ENCODE measurements at regions not wholly inside any gene's neighbourhood (a gene's known extent, or its start where the extent isn't known, plus 50 kb on each side); places are given as distances from the start of the nearest gene placed in this dataset.
A peak's percentile ranks its signal among the peaks of the same experiment; 100 is the strongest.

- DNase-seq = peak in 1 of 3 donors; percentile 44
These were observed 104.5 kb downstream of the RBM43 start for GRCh38 chr2:151157000-151157735.

GRCh38 chr2:151156431-151156830, 105.2 kb downstream of the RBM43 start:
- DNase-seq = no peak

DNA sequence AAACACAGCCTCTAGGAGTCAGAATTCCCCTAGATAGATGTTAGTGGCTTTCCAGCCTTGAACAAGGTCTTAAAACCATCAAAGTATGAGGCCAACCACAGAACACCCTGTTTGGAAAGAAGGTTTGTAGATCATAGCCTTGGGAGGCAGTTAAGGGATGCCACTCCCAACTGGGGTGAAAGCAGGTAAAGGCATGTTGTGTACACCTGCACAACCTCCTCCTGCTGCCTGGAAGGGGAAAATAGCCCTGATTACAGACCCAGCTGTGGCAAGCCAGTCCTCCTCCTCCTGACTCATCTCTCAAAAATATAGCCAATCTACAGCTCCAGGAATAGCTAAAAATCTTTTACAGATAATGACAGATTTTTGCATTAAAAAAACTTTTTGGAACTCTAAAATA, 108.1 kb downstream of the RBM43 start:
- DNase-seq = no peak

DNA sequence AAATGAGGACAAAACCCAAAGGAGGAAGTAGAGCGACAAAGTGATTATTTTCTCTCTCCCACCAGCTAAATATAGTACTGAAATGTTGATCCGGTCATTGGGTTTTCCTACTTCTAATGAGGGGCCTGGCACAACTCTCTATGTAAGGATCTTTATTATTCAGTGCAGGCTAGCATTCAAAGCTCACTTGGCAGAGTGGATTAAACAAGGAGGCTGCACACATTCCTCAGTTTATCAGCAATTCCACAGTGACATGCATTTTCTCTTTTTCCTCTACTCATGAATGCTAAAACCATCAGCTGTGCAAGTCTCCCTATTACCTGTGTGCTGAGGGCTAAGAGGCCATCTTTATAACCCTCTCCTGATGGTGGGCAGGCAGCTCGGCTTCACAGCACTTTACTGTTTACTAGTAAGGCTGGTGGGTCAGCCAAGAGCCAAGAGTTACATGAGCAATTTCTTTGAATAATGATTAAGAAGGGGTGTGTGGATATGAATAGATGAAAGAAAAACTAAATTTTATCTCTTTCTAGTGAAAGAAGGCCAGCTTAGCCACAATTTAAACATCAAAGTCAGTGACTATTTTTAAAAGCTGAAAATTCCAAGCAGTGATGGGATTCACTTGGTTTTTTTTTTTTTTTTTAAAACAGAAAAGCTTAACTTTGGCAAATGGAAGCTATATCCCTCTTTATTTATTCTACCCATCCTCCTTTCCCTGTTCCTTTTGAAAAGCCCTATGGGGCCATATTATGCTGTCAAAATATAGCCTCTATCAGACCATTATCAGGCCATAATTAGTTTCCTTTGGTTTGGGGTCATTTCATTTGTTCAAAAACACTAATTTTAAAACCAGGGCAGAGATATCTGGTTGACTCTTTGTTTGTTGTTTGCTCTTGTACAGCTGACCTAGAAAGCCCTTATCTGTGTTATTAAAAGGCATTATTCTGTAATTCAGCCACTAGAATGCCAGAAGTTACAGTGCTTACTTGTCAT, 111.0 kb downstream of the RBM43 start:
- no peak for DNase-seq

DNA sequence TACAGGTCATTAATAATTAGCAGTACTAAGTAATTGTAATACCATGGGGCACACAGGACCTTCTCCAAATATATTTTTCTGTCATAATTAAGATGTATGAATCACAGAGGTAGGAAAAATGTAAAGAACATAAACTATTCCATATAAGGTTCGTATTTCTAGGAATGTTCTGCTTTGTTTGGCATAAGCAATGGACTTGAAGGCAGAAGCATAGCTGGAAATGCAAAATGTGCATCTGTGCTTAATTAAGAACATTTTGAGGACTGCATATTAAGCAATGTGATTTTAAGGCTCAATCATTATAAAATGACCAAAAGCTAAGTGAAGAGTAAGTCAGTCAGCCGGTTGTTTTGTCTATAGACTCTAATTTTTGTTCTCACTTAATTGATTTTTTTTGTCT, 123.2 kb downstream of the RBM43 start:
- peak in 2 of 3 donors; percentile 45 to 58 for DNase-seq

DNA sequence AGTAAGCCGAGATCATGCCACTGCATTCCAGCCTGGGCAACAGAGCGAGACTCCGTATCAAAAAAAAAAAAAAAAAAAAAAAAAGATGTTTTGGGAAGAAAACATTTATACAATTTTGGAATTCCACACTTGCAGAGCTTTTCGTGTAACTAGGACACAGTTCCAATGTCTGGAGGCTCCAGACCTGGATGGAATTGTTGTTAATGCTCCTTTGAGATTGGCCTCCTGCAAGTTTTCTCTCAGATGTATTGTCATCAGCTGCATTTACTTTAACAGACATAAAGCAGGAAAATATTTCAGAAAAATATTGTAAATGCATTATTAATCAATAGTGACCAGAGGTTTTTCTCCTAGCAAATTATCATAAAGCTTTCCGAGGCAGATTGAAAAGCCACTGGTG, 124.1 kb downstream of the RBM43 start:
- peak in 1 of 3 donors; percentile 40 for DNase-seq

DNA sequence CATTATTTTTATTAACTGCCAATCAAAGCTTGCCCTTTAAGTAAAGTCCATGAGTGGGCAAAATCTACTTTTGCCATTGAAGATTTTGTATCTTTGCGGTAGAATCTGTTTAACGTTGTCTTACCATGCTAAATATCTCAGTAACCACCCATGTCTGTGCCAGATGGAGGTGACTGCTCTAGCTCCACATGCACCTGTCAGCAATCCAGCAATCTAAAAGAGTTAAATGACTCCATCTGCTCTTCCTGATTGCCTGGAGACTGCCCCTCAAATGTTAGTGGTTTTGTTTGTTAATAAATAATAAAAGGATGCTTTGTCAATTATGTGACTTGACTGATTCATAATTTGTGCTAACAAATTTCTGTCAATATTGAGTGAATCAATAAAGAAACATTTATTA, 141.7 kb downstream of the RBM43 start:
- DNase-seq = no peak

GRCh38 chr2:151119374-151119773, 142.3 kb downstream of the RBM43 start:
- DNase-seq = no peak

DNA sequence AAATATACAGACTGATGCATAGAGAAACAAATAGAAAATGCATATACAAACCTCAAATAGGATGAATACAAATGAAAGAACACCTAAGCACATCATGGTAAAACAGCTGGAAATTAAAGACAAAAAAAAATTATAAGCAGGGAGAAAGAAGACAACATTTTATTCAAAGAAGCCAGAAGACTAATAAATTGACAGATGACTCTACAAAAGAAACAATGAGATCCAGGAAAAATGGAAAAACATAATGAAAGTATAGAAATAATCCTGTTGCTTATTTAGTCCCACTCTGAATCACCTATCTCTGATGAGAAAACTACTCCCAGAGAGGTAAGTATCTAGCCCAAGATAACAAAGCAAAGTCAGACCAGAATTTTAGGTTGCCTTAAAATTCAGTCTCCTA, 143.4 kb downstream of the RBM43 start:
- no peak for DNase-seq

DNA sequence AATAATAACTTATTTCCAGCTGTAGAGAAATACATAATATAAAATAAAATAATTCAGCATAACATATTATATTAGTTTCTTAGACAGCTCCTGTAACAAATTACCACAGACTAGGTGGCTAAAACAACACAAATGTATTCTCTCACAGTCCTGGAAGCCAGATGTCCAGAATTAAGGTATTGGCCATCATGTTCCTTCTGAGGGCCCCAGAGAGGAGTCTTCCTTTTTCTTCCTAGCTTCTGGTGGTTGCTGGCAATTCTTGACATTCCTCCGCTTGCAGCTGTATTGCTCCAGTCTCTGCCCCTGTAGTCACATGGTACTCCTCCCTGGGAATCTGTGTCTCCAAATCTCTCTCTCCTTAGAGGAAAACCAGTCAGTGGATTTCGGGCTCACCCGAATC, 146.8 kb downstream of the RBM43 start:
- peak in 2 of 3 donors; percentile 41 to 61 for DNase-seq

GRCh38 chr2:151113318-151113717, 148.3 kb downstream of the RBM43 start:
- DNase-seq = no peak

- peak in 1 of 3 donors; percentile 30 for DNase-seq
These were observed 149.9 kb downstream of the RBM43 start for GRCh38 chr2:151111599-151112278.

DNA sequence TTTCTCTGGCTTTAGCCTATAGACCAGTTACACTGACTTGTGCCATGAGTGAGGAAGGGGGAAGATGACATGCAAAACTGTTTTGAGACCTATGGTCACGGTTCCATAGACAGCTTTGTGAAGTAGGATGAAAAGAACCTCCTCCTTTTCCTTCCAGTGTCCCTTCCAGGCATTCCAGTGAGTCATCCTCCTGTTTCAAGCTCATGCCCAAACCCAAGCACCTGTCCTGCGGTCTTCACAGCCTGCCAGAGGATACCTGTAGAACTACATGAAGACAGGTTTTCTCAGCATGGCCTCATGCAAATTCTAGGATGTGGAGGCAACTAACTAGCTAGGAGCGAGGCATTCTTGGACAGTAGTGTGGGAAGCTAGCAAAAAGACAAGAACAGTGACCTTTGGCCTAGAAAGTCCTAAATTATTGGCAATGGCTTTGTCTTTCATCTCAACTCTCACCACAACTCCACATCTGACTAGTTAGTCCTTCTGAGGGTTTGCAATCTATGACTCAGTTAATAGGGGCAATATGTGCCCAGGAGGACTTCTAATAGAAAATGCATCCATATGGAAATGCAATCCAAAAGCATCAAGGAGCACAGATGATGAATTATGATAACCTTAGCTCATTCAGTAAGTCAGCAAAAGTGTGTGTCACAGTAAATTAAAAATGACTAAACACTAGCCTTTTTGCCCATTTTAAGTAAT, 154.7 kb downstream of the RBM43 start:
- DNase-seq = no peak

DNA sequence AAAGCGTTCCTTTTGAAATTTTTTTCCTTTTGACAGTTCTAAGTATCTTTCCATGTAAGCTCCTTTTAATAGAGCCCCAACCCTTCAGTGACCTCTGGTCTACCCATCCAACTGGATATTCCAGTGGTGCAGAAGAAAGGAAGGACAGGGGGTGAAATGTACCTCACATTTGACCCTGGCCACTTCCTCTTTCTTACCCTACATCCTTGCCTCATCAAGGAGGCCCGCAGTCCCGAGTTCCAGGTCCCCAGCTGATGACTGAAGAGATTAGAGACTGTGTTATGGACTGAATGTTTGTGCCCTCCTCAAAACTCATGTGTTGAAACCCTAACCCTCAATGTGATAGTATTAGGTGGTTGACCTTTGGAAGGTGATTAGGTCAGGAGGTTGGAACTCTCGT, 158.1 kb downstream of the RBM43 start:
- no peak for DNase-seq

DNA sequence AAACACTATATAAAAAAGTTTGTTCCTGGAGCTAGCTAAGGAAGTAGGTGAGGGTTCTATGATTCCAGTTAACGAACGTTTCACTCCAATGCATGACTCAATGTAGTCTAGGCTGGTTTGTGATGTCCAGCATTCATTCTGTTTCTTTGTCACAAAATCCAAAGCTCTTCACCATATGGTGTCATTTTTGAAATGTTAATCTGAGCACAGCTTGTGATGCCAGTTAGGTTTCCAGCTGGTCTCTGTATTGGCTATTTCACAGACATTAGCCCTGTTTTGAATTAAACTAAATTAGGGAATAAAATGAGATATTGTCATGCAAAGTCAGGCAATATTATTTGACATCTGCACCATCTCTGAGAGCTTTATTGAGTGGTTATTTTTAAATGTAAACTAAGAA, 159.4 kb downstream of the RBM43 start:
- DNase-seq = no peak

GRCh38 chr2:151098841-151099240, 162.8 kb downstream of the RBM43 start:
- peak in 1 of 3 donors; percentile 37 for DNase-seq

DNA sequence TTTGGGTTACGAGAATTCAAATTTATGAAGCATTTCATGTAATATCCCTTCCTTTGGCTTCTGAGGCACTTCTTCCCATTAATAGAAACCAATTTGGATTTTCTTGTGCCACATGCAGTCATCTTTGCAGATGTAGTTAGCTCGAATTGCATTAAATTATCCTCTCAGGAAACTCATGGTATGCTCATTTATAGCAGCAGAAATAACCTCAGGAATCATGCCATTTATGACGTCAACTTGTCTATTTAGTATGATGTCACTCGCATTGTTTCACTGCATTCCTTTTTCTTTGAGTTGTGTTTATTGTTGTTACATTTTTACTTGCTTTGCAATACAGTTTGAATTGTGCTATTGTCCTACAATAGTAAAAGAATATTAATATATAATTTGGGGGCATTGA, 163.8 kb downstream of the RBM43 start:
- DNase-seq = peak; percentile 56 to 90 (median 83)

DNA sequence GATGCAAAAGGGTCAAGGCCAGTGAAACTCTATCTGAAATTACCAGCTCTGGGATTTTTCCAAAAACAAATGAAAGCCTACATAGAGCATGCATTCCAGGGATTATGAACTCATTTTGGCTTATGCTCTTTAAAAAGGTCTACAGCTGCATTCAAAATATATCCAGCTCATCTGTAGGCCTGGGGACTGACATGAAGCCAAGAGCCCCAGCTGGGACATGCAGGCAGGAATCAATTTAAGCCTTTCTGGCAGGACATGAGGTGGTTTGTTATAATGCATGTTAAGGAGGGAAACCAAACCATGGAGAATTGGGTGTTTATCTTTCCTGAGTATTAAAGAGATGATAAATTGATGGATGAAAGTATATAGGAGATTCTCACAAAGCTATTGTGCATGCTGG, 164.5 kb downstream of the RBM43 start:
- DNase-seq = peak; percentile 83 to 95 (median 89)

- no peak for DNase-seq
These were observed 165.4 kb downstream of the RBM43 start for GRCh38 chr2:151096235-151096634.

- no peak for DNase-seq
These were observed 166.2 kb downstream of the RBM43 start for GRCh38 chr2:151095463-151095862.

GRCh38 chr2:151091583-151091982, 170.1 kb downstream of the RBM43 start:
- no peak for DNase-seq

DNA sequence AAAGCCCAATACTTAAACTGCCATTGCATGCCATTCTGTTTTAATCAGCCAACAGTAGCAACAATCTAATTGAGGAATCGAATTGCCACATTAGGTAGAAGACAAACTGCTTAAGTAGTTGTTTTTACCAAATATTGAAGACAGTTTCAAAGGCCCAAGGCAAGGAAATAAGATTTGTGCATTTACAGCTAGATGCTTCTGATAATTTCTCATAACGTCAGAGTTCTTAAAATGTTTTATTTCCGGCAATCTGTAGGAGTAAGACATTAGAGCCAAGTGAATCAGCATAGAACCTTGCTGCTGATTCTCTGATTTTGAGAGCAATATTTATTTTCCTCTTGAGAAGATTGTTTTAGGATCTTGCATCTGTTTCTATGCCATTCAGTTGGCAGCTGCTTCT, 174.3 kb downstream of the RBM43 start:
- DNase-seq = no peak
